T-helper 1 cell (primary cell): ENCODE measurements at regions not wholly inside any gene's neighbourhood (a gene's known extent, or its start where the extent isn't known, plus 50 kb on each side); places are given as distances from the start of the nearest gene placed in this dataset.

Experiments
- DNase-seq, 5 donors: peaks; one replicate each; pipeline ENCODE4 v3.0.0-alpha.2; 2012 to 2020

GRCh38 chr3:69531576-69532546, 146.0 kb upstream of the FRMD4B start:
- DNase-seq = no peak

- DNase-seq = no peak
Observed at GRCh38 chr3:69530554-69530953, 144.7 kb upstream of the FRMD4B start.

GRCh38 chr3:69527498-69527897, 141.6 kb upstream of the FRMD4B start:
- DNase-seq = no peak

- no peak for DNase-seq
Observed at GRCh38 chr3:69524816-69525215, 138.9 kb upstream of the FRMD4B start.

- no peak for DNase-seq
Observed at GRCh38 chr3:69521286-69521685, 135.4 kb upstream of the FRMD4B start.

- no peak for DNase-seq
Observed at GRCh38 chr3:69511361-69511760, 125.5 kb upstream of the FRMD4B start.

GRCh38 chr3:69510481-69511030, 124.7 kb upstream of the FRMD4B start:
- no peak for DNase-seq

- DNase-seq = no peak
Observed at GRCh38 chr3:69509288-69509687, 123.4 kb upstream of the FRMD4B start.

GRCh38 chr3:69505770-69506407, 120.0 kb upstream of the FRMD4B start:
- DNase-seq = no peak

- no peak for DNase-seq
Observed at GRCh38 chr3:69504232-69504631, 118.3 kb upstream of the FRMD4B start.

GRCh38 chr3:69500604-69501003, 114.7 kb upstream of the FRMD4B start:
- DNase-seq = no peak

- DNase-seq = no peak
Observed at GRCh38 chr3:69499899-69500421, 114.1 kb upstream of the FRMD4B start.

- no peak for DNase-seq
Observed at GRCh38 chr3:69499422-69499821, 113.5 kb upstream of the FRMD4B start.

GRCh38 chr3:69496856-69497255, 111.0 kb upstream of the FRMD4B start:
- DNase-seq = no peak

GRCh38 chr3:69494185-69494584, 108.3 kb upstream of the FRMD4B start:
- DNase-seq = no peak

GRCh38 chr3:69493157-69493556, 107.3 kb upstream of the FRMD4B start:
- no peak for DNase-seq

GRCh38 chr3:69491975-69492374, 106.1 kb upstream of the FRMD4B start:
- DNase-seq = no peak

GRCh38 chr3:69490971-69491370, 105.1 kb upstream of the FRMD4B start:
- no peak for DNase-seq

- no peak for DNase-seq
Observed at GRCh38 chr3:69490235-69490634, 104.3 kb upstream of the FRMD4B start.

- DNase-seq = no peak
Observed at GRCh38 chr3:69488026-69488425, 102.1 kb upstream of the FRMD4B start.

GRCh38 chr3:69485489-69485888, 99.6 kb upstream of the FRMD4B start:
- no peak for DNase-seq

- no peak for DNase-seq
Observed at GRCh38 chr3:69484507-69485393, 98.9 kb upstream of the FRMD4B start.

- DNase-seq = no peak
Observed at GRCh38 chr3:69483449-69483848, 97.6 kb upstream of the FRMD4B start.
